Activated T-cell treated with anti-CD3 and anti-CD28 coated beads, Interleukin-2, amount 50 U/mL, for 24 hours (primary cell): ENCODE measurements at regions not wholly inside any gene's neighbourhood (a gene's known extent, or its start where the extent isn't known, plus 50 kb on each side); places are given as distances from the start of the nearest gene placed in this dataset.

Experiments used
- DNase-seq: peaks from one replicate; pipeline ENCODE4 v3.0.0-alpha.2; 2020
- H3K27ac Mint-ChIP-seq: 2 replicates; pipeline ENCODE4 v1.8.0; 2020; ENCODE audit warnings: mild to moderate bottlenecking, mixed read lengths
- H3K27me3 Mint-ChIP-seq: 2 replicates; pipeline ENCODE4 v1.8.0; 2020; ENCODE audit warnings: mixed read lengths
- H3K36me3 Mint-ChIP-seq: 2 replicates; pipeline ENCODE4 v1.8.0; 2020; ENCODE audit warnings: low read depth, mixed read lengths
- H3K4me1 Mint-ChIP-seq: 2 replicates; pipeline ENCODE4 v1.8.0; 2020; ENCODE audit warnings: low read depth, mixed read lengths
- H3K4me3 Mint-ChIP-seq: 2 replicates; pipeline ENCODE4 v1.8.0; 2020; ENCODE audit warnings: mild to moderate bottlenecking, moderate library complexity, mixed read lengths
- H3K9me3 Mint-ChIP-seq: 2 replicates; pipeline ENCODE4 v1.8.0; 2020; ENCODE audit warnings: mixed read lengths

DNA sequence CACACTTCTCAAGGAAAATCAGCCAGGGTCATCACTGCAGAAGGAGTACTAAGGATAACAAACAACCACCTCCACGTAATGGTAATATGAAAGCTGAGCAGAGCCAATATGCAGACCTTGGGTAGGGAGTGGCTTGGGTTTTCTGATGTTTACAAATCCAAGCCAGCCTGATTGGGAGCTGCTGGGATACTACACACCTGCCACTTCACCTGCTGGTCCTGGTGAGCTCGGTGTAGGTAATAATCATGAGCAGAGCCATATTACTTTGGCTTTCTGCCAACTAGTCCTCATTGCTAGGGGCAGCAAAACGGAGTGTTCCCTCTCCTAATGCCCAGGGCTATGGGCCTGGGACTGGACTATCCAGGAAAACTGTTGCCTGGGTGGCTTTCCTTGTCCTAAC lies 433.5 kb upstream of the PPP2R3A start:
- Mint-ChIP-seq H3K36me3 (no peaks in the 10 kb centered on the region), H3K4me3 (no peak overlapping the region), H3K27ac (no peak overlapping the region), H3K27me3 (no peaks in the 10 kb centered on the region), H3K9me3 (peaks cover 2% of the 10 kb centered on the region), H3K4me1 (no peaks in the 10 kb centered on the region)
- no peak for DNase-seq

- no peaks in the 10 kb centered on the region for H3K4me1 Mint-ChIP-seq
- H3K36me3 Mint-ChIP-seq = no peaks in the 10 kb centered on the region
- no peak overlapping the region for H3K4me3 Mint-ChIP-seq
- no peaks in the 10 kb centered on the region for H3K9me3 Mint-ChIP-seq
- DNase-seq = no peak
- H3K27ac Mint-ChIP-seq = no peak overlapping the region
- no peaks in the 10 kb centered on the region for H3K27me3 Mint-ChIP-seq
These were observed 427.4 kb upstream of the PPP2R3A start for GRCh38 chr3:135538123-135538522.

- DNase-seq = no peak
- H3K27ac Mint-ChIP-seq = no peak overlapping the region
- H3K36me3 Mint-ChIP-seq = no peaks in the 10 kb centered on the region
- H3K4me3 Mint-ChIP-seq = no peak overlapping the region
- no peaks in the 10 kb centered on the region for H3K9me3 Mint-ChIP-seq
- H3K27me3 Mint-ChIP-seq = no peaks in the 10 kb centered on the region
- no peaks in the 10 kb centered on the region for H3K4me1 Mint-ChIP-seq
These were observed 426.2 kb upstream of the PPP2R3A start for GRCh38 chr3:135539351-135539750.

- no peak overlapping the region for H3K27ac Mint-ChIP-seq
- H3K36me3 Mint-ChIP-seq = no peaks in the 10 kb centered on the region
- H3K27me3 Mint-ChIP-seq = no peaks in the 10 kb centered on the region
- H3K9me3 Mint-ChIP-seq = no peaks in the 10 kb centered on the region
- H3K4me3 Mint-ChIP-seq = no peak overlapping the region
- no peaks in the 10 kb centered on the region for H3K4me1 Mint-ChIP-seq
- DNase-seq = no peak
These were observed 425.7 kb upstream of the PPP2R3A start for GRCh38 chr3:135539854-135540253.

- Mint-ChIP-seq H3K9me3 (no peaks in the 10 kb centered on the region), H3K4me1 (no peaks in the 10 kb centered on the region), H3K36me3 (no peaks in the 10 kb centered on the region), H3K27me3 (no peaks in the 10 kb centered on the region), H3K4me3 (no peak overlapping the region), H3K27ac (no peak overlapping the region)
- no peak for DNase-seq
These were observed 415.5 kb upstream of the PPP2R3A start for GRCh38 chr3:135549928-135550494.

DNA sequence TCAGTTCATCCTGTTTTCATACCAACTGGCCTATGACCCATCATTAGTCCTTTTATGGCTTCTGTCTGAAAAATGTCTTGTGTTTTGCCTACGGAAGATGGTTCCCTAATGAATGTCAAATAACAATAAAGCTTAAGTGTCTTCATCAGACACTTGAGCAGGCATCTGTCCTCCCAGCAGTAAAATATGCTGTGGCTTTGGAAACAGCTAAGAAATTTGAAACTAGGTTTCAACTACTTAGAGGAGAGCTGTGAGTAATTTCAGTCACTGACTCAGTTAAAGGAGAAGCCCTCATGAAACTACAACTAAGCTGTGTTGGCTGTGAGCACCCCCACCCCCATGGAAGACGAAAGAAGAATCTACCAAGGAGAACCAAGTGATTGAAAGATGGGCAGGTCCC lies 409.4 kb upstream of the PPP2R3A start:
- DNase-seq = no peak
- Mint-ChIP-seq H3K4me1 (no peaks in the 10 kb centered on the region), H3K4me3 (no peak overlapping the region), H3K36me3 (no peaks in the 10 kb centered on the region), H3K27ac (no peak overlapping the region), H3K9me3 (no peaks in the 10 kb centered on the region), H3K27me3 (no peaks in the 10 kb centered on the region)

DNA sequence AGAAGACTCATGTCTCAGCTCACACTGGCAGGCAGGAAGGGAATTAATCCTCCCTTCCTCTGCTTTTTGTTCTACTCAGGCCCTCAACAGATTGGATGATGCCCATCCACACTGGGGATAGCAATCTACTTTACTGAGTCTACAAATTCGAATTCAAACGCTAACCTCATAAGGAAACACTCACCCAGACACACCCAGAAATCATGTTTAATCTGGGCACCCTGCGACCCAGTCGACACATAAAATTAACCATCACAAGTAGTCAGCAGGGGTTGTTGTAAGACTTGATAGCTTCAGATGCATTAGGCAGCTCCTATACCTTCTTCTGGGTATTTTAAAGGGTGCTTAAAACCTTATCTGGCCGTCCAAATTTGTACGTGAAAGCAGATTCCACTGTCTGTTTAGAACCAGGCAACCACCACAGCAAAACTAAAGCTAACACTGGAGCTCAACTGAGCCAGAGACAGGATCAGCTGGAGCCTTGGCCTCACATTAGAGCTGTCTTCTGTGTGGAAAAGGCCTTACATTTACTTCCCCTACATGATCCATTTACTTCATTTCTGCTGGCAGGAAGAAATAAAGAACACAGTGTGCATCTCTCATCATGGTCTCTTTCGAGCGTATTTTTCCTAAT lies 407.3 kb upstream of the PPP2R3A start:
- Mint-ChIP-seq H3K4me1 (no peaks in the 10 kb centered on the region), H3K4me3 (no peak overlapping the region), H3K27me3 (no peaks in the 10 kb centered on the region), H3K9me3 (no peaks in the 10 kb centered on the region), H3K27ac (no peak overlapping the region), H3K36me3 (no peaks in the 10 kb centered on the region)
- no peak for DNase-seq

DNA sequence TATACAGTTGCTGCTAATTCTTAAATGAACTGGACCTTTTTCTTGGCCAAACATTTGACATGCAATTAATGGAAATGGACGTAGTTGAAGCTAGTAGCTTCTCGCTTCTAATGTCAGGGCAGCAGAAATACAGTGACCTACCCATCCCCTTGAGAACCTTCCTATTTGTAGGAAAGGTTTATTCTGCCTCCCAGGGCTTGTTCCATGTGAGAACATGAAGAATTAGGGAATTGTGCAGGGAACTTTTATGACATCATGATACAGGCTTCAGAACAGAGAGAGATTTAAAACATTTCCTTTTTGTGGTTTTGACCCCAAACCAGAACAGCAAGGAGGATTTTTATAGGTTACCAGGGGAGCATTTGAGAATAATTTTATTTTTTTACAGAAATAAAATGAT lies 406.6 kb upstream of the PPP2R3A start:
- H3K4me3 Mint-ChIP-seq = no peak overlapping the region
- H3K27ac Mint-ChIP-seq = no peak overlapping the region
- no peaks in the 10 kb centered on the region for H3K27me3 Mint-ChIP-seq
- no peak for DNase-seq
- no peaks in the 10 kb centered on the region for H3K9me3 Mint-ChIP-seq
- H3K4me1 Mint-ChIP-seq = no peaks in the 10 kb centered on the region
- H3K36me3 Mint-ChIP-seq = no peaks in the 10 kb centered on the region

GRCh38 chr3:135559802-135560201 lies 405.7 kb upstream of the PPP2R3A start:
- H3K4me3 Mint-ChIP-seq = no peak overlapping the region
- no peaks in the 10 kb centered on the region for H3K27me3 Mint-ChIP-seq
- no peaks in the 10 kb centered on the region for H3K4me1 Mint-ChIP-seq

DNA sequence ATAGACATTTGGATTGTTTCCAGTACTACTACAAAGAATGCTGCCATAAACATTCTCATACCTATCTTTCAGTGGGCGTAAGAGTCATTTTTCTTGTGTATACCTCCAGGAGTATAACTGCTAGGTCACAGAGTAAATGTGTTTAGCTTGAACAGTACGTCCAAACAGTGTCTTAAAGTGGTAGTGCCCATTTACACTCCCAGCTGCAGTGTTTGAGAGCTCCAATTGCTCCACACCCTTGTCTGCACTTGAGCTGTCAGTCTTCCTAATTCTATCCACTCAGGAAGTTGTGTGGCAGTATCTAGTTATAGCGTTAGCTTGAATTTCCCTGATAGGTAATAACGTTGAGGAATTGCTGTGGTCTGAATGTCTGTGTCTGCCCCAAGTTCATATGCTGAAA lies 404.7 kb upstream of the PPP2R3A start:
- DNase-seq = no peak
- H3K4me3 Mint-ChIP-seq = no peak overlapping the region
- H3K4me1 Mint-ChIP-seq = no peaks in the 10 kb centered on the region
- no peaks in the 10 kb centered on the region for H3K9me3 Mint-ChIP-seq
- H3K36me3 Mint-ChIP-seq = no peaks in the 10 kb centered on the region
- no peak overlapping the region for H3K27ac Mint-ChIP-seq
- H3K27me3 Mint-ChIP-seq = no peaks in the 10 kb centered on the region

More at GRCh38 chr3:135559802-135560201, 405.7 kb upstream of the PPP2R3A start:
- H3K9me3 Mint-ChIP-seq = no peaks in the 10 kb centered on the region
- H3K36me3 Mint-ChIP-seq = no peaks in the 10 kb centered on the region
- no peak overlapping the region for H3K27ac Mint-ChIP-seq
- DNase-seq = no peak

DNA sequence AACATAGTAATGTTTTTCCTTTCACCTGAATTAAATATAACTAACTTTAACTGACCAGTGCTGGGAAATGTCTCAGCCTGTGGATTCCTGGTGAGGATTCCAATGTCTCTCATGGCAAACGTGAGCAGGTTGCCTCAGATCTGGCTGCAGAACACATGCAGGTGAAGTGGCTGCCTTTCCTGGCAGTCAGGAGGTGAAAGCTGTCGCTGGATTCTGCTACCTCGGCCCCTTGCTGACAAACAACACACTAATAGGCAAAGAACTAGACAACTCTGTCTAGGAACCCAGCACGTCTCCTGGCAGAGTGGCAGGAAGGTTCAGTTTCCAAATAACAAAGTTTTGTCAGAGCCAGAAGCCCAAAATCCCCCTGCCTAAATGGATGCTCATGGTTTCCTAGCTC lies 400.8 kb upstream of the PPP2R3A start:
- Mint-ChIP-seq H3K4me3 (no peak overlapping the region), H3K9me3 (no peaks in the 10 kb centered on the region), H3K4me1 (no peaks in the 10 kb centered on the region), H3K27me3 (no peaks in the 10 kb centered on the region), H3K36me3 (no peaks in the 10 kb centered on the region), H3K27ac (no peak overlapping the region)
- no peak for DNase-seq

- no peak overlapping the region for H3K27ac Mint-ChIP-seq
- H3K4me3 Mint-ChIP-seq = no peak overlapping the region
- no peak for DNase-seq
- no peaks in the 10 kb centered on the region for H3K9me3 Mint-ChIP-seq
- no peaks in the 10 kb centered on the region for H3K36me3 Mint-ChIP-seq
- no peaks in the 10 kb centered on the region for H3K27me3 Mint-ChIP-seq
- H3K4me1 Mint-ChIP-seq = no peaks in the 10 kb centered on the region
These were observed 400.0 kb upstream of the PPP2R3A start for GRCh38 chr3:135565546-135565945.

DNA sequence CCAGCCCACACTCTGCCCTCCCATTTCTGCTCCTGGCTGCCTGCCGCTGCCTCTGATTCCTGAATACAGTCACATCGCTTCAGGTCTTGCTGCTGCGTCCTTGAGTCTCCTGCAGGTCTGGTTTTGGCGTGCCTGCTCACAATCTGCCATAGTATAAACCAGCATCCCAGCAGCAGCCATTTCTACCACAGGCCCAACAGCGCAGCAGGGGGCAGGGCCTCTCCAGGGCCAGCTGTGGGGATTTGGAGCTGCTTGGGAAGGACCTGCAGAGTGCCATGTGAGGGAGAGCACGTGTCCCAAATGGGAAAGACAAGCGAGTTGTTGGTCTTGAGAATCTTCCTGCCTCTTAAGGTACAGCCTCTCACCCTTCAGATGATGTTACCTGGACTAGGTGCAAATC lies 398.3 kb upstream of the PPP2R3A start:
- Mint-ChIP-seq H3K27me3 (no peaks in the 10 kb centered on the region), H3K4me3 (no peak overlapping the region), H3K27ac (no peak overlapping the region), H3K9me3 (no peaks in the 10 kb centered on the region), H3K4me1 (no peaks in the 10 kb centered on the region), H3K36me3 (no peaks in the 10 kb centered on the region)
- DNase-seq = no peak

- Mint-ChIP-seq H3K27ac (no peak overlapping the region), H3K9me3 (peaks cover 3% of the 10 kb centered on the region), H3K36me3 (no peaks in the 10 kb centered on the region), H3K4me1 (no peaks in the 10 kb centered on the region), H3K4me3 (no peak overlapping the region), H3K27me3 (peaks cover 2% of the 10 kb centered on the region)
- no peak for DNase-seq
These were observed 388.8 kb upstream of the PPP2R3A start for GRCh38 chr3:135576751-135577150.

DNA sequence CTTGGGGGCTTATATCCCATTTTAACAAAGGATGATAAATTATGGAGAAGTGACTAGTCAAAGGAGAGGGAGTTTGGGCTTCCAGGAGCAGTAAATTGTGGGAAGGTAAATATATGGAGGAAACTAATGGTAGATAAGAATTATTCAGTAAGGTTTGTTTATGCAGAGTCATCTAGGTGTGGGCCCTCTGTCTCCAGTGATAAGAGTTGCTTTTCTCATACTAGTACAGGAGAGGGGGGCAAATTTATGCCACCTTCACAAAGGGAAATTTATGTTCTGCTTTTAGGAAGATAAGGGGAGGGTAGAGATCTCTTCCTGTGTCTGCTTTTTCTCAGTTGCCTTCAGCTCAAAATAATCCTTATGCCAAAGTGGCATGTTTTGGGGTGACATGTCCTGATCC lies 383.7 kb upstream of the PPP2R3A start:
- no peak overlapping the region for H3K4me3 Mint-ChIP-seq
- H3K4me1 Mint-ChIP-seq = no peaks in the 10 kb centered on the region
- H3K27me3 Mint-ChIP-seq = no peaks in the 10 kb centered on the region
- no peak for DNase-seq
- no peak overlapping the region for H3K27ac Mint-ChIP-seq
- H3K9me3 Mint-ChIP-seq = peaks cover 3% of the 10 kb centered on the region
- no peaks in the 10 kb centered on the region for H3K36me3 Mint-ChIP-seq

- Mint-ChIP-seq H3K27ac (no peak overlapping the region), H3K9me3 (peaks cover 3% of the 10 kb centered on the region), H3K27me3 (no peaks in the 10 kb centered on the region), H3K4me3 (no peak overlapping the region), H3K4me1 (no peaks in the 10 kb centered on the region), H3K36me3 (no peaks in the 10 kb centered on the region)
- no peak for DNase-seq
These were observed 382.7 kb upstream of the PPP2R3A start for GRCh38 chr3:135582800-135583199.
